ENCODE measurements at regions not wholly inside any gene's neighbourhood (a gene's known extent, or its start where the extent isn't known, plus 50 kb on each side); places are given as distances from the start of the nearest gene placed in this dataset.

DNA sequence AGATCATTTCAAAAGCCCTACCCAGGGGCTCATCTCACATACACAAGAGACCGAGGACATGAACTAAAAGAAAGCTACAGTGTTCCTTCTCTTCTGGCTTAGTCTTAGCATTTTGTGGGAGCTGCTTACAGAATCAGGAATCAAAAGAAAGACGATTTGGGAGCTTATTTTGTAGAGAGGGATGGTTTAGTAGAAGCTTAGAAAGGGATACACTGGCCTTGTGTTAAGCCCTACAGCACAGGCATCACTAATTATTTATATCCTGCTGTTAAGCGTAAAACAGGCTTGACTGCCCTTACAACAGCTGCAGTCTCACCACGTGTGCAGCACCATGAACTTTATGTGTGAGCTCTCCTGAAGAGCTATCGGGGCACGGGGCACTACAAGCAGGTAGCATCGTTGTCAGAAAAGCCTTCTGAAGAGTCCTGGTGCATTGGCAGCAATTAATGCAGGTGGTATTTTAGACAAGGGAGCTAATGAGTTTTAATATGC, 798.3 kb downstream of the NXPH1 start:
- Histone ChIP-seq H3K4me3 (ENCODE audit: low read length in 3 of 3) (no peak overlapping the region), H3K36me3 (ENCODE audit: control insufficient read depth in 3 of 3, insufficient read depth in 3 of 3, low read length in 3 of 3) (no peaks in the 10 kb centered on the region), H3K27me3 (ENCODE audit: control insufficient read depth in 3 of 3, insufficient read depth in 3 of 3, low read length in 3 of 3) (no peaks in the 10 kb centered on the region), H3K9ac (ENCODE audit: low read depth in 1 of 3, low read length in 3 of 3) (no peak overlapping the region), H3K4me1 (ENCODE audit: control insufficient read depth in 3 of 3, insufficient read depth in 3 of 3, low read length in 3 of 3) (no peaks in the 10 kb centered on the region), H3K27ac (ENCODE audit: low read depth, low read length) (no peak overlapping the region), H3K9me3 (ENCODE audit: control insufficient read depth in 3 of 3, low read length in 3 of 3) (no peaks in the 10 kb centered on the region)

GRCh38 chr7:9240001-9240400, 806.6 kb downstream of the NXPH1 start:
- Histone ChIP-seq H3K36me3 (ENCODE audit: control insufficient read depth in 3 of 3, insufficient read depth in 3 of 3, low read length in 3 of 3) (no peaks in the 10 kb centered on the region), H3K27me3 (ENCODE audit: control insufficient read depth in 3 of 3, insufficient read depth in 3 of 3, low read length in 3 of 3) (no peaks in the 10 kb centered on the region), H3K4me3 (ENCODE audit: low read length in 3 of 3) (no peak overlapping the region), H3K4me1 (ENCODE audit: control insufficient read depth in 3 of 3, insufficient read depth in 3 of 3, low read length in 3 of 3) (no peaks in the 10 kb centered on the region), H3K9ac (ENCODE audit: low read depth in 1 of 3, low read length in 3 of 3) (no peak overlapping the region), H3K9me3 (ENCODE audit: control insufficient read depth in 3 of 3, low read length in 3 of 3) (no peaks in the 10 kb centered on the region), H3K27ac (ENCODE audit: low read depth, low read length) (no peak overlapping the region)

- Histone ChIP-seq H3K9me3 (ENCODE audit: control insufficient read depth in 3 of 3, low read length in 3 of 3) (no peaks in the 10 kb centered on the region), H3K4me1 (ENCODE audit: control insufficient read depth in 3 of 3, insufficient read depth in 3 of 3, low read length in 3 of 3) (no peaks in the 10 kb centered on the region), H3K27ac (ENCODE audit: low read depth, low read length) (no peak overlapping the region), H3K36me3 (ENCODE audit: control insufficient read depth in 3 of 3, insufficient read depth in 3 of 3, low read length in 3 of 3) (no peaks in the 10 kb centered on the region), H3K9ac (ENCODE audit: low read depth in 1 of 3, low read length in 3 of 3) (no peak overlapping the region), H3K27me3 (ENCODE audit: control insufficient read depth in 3 of 3, insufficient read depth in 3 of 3, low read length in 3 of 3) (no peaks in the 10 kb centered on the region), H3K4me3 (ENCODE audit: low read length in 3 of 3) (no peak overlapping the region)
These were observed 808.4 kb downstream of the NXPH1 start for GRCh38 chr7:9241826-9242225.

DNA sequence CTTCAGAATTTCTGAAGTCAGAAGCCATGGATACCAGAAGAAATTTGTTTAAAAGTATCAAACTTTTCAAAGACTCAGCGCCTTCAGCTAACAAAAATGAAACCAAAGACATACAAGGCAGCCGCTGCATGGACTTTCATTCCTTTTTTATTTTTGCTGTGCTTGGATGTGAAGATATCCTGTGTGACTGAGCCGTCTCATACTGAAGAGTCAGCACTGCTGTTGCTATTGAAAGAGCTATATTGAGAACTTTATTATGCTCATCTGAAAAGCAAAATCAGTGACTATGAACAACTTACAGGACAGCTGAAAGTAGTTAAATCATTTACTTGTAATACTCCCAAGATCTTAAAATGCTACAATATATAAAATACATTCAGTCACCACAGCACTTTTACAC, 809.2 kb downstream of the NXPH1 start:
- Histone ChIP-seq H3K27me3 (ENCODE audit: control insufficient read depth in 3 of 3, insufficient read depth in 3 of 3, low read length in 3 of 3) (no peaks in the 10 kb centered on the region), H3K36me3 (ENCODE audit: control insufficient read depth in 3 of 3, insufficient read depth in 3 of 3, low read length in 3 of 3) (no peaks in the 10 kb centered on the region), H3K9ac (ENCODE audit: low read depth in 1 of 3, low read length in 3 of 3) (no peak overlapping the region), H3K9me3 (ENCODE audit: control insufficient read depth in 3 of 3, low read length in 3 of 3) (no peaks in the 10 kb centered on the region), H3K4me3 (ENCODE audit: low read length in 3 of 3) (no peak overlapping the region), H3K27ac (ENCODE audit: low read depth, low read length) (no peak overlapping the region), H3K4me1 (ENCODE audit: control insufficient read depth in 3 of 3, insufficient read depth in 3 of 3, low read length in 3 of 3) (no peaks in the 10 kb centered on the region)

- H3K27ac ChIP-seq (ENCODE audit: low read depth, low read length), result no peak overlapping the region
- no peak overlapping the region for H3K4me3 ChIP-seq (ENCODE audit: low read length in 3 of 3)
- peaks cover 0 to 2% (median 0%) of the 10 kb centered on the region in 3 donors for H3K9me3 ChIP-seq (ENCODE audit: control insufficient read depth in 3 of 3, low read length in 3 of 3)
- H3K27me3 ChIP-seq (ENCODE audit: control insufficient read depth in 3 of 3, insufficient read depth in 3 of 3, low read length in 3 of 3), result no peaks in the 10 kb centered on the region
- H3K9ac ChIP-seq (ENCODE audit: low read depth in 1 of 3, low read length in 3 of 3), result no peak overlapping the region
- no peaks in the 10 kb centered on the region for H3K36me3 ChIP-seq (ENCODE audit: control insufficient read depth in 3 of 3, insufficient read depth in 3 of 3, low read length in 3 of 3)
- H3K4me1 ChIP-seq (ENCODE audit: control insufficient read depth in 3 of 3, insufficient read depth in 3 of 3, low read length in 3 of 3), result no peaks in the 10 kb centered on the region
These were observed 817.5 kb downstream of the NXPH1 start for GRCh38 chr7:9250876-9251275.

DNA sequence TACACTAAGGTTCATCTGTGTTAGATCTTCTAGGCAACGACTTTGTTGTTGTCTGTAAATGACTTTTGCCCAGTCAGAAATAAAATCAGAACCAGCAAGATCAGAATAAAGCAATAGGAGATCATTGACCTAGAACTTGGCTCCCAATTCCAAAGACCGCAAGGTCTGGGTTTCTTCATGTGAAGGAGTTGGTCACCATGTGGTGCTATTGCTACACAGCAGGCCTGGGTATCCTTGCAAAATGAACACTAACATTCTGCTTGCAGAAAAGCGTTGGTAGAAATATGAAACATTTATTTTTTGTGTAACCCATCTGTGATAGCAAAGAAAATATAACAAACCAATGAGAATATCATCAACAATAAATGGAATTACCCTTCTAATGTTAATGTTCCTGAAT, 831.0 kb downstream of the NXPH1 start:
- no peaks in the 10 kb centered on the region for H3K27me3 ChIP-seq (ENCODE audit: control insufficient read depth in 3 of 3, insufficient read depth in 3 of 3, low read length in 3 of 3)
- peaks cover 0 to 1% (median 0%) of the 10 kb centered on the region in 3 donors for H3K9me3 ChIP-seq (ENCODE audit: control insufficient read depth in 3 of 3, low read length in 3 of 3)
- no peak overlapping the region for H3K4me3 ChIP-seq (ENCODE audit: low read length in 3 of 3)
- H3K9ac ChIP-seq (ENCODE audit: low read depth in 1 of 3, low read length in 3 of 3), result no peak overlapping the region
- H3K27ac ChIP-seq (ENCODE audit: low read depth, low read length), result no peak overlapping the region
- H3K36me3 ChIP-seq (ENCODE audit: control insufficient read depth in 3 of 3, insufficient read depth in 3 of 3, low read length in 3 of 3), result no peaks in the 10 kb centered on the region
- no peaks in the 10 kb centered on the region for H3K4me1 ChIP-seq (ENCODE audit: control insufficient read depth in 3 of 3, insufficient read depth in 3 of 3, low read length in 3 of 3)

DNA sequence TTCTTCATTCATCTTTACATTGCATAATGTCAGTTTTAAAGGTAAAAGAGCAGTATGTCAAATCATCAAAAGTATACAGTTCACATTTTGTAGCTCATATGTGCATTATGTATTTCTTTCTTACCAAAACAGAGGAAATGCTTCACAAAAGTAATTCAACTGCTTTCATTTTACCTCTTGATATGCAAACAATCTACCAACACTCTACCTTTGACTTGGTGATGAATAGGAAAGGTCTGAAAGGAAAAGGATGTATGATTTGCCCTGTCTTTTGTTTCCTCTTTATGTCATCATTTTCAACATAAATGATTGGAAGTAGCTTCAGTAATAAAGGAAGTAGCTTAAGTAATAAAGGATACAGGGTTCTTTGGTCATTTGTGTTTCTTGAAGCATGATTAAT, 846.7 kb downstream of the NXPH1 start:
- no peaks in the 10 kb centered on the region for H3K9me3 ChIP-seq (ENCODE audit: control insufficient read depth in 3 of 3, low read length in 3 of 3)
- no peak overlapping the region for H3K4me3 ChIP-seq (ENCODE audit: low read length in 3 of 3)
- no peaks in the 10 kb centered on the region for H3K27me3 ChIP-seq (ENCODE audit: control insufficient read depth in 3 of 3, insufficient read depth in 3 of 3, low read length in 3 of 3)
- H3K4me1 ChIP-seq (ENCODE audit: control insufficient read depth in 3 of 3, insufficient read depth in 3 of 3, low read length in 3 of 3), result no peaks in the 10 kb centered on the region
- H3K9ac ChIP-seq (ENCODE audit: low read depth in 1 of 3, low read length in 3 of 3), result no peak overlapping the region
- no peak overlapping the region for H3K27ac ChIP-seq (ENCODE audit: low read depth, low read length)
- H3K36me3 ChIP-seq (ENCODE audit: control insufficient read depth in 3 of 3, insufficient read depth in 3 of 3, low read length in 3 of 3), result no peaks in the 10 kb centered on the region

GRCh38 chr7:9283246-9283645, 849.8 kb downstream of the NXPH1 start:
- Histone ChIP-seq H3K27me3 (ENCODE audit: control insufficient read depth in 3 of 3, insufficient read depth in 3 of 3, low read length in 3 of 3) (no peaks in the 10 kb centered on the region), H3K4me3 (ENCODE audit: low read length in 3 of 3) (no peak overlapping the region), H3K36me3 (ENCODE audit: control insufficient read depth in 3 of 3, insufficient read depth in 3 of 3, low read length in 3 of 3) (no peaks in the 10 kb centered on the region), H3K27ac (ENCODE audit: low read depth, low read length) (no peak overlapping the region), H3K9ac (ENCODE audit: low read depth in 1 of 3, low read length in 3 of 3) (no peak overlapping the region), H3K4me1 (ENCODE audit: control insufficient read depth in 3 of 3, insufficient read depth in 3 of 3, low read length in 3 of 3) (no peaks in the 10 kb centered on the region), H3K9me3 (ENCODE audit: control insufficient read depth in 3 of 3, low read length in 3 of 3) (no peaks in the 10 kb centered on the region)

DNA sequence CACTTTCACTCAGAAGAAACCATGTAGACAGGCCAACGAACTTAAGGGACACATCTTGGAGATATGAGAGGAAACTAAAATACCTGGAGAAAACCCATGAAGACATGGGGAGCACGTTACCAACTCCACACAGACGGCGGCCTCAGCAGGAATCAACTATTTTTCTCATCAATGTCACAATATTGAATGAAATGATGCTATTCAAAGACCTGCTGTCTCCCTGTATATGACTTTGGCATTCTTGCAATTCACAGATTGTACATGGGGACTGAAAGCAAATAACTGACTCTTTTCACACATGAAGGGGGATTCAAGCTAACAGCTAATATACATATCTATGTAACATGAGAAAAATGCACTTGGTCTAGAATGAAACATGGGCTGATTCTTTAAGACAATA, 869.0 kb downstream of the NXPH1 start:
- H3K36me3 ChIP-seq (ENCODE audit: control insufficient read depth in 3 of 3, insufficient read depth in 3 of 3, low read length in 3 of 3), result no peaks in the 10 kb centered on the region

GRCh38 chr7:9307131-9307530, 873.7 kb downstream of the NXPH1 start:
- H3K4me3 ChIP-seq (ENCODE audit: low read length in 3 of 3), result no peak overlapping the region
- no peak overlapping the region for H3K27ac ChIP-seq (ENCODE audit: low read depth, low read length)
- no peaks in the 10 kb centered on the region for H3K36me3 ChIP-seq (ENCODE audit: control insufficient read depth in 3 of 3, insufficient read depth in 3 of 3, low read length in 3 of 3)
- no peak overlapping the region for H3K9ac ChIP-seq (ENCODE audit: low read depth in 1 of 3, low read length in 3 of 3)
- no peaks in the 10 kb centered on the region for H3K27me3 ChIP-seq (ENCODE audit: control insufficient read depth in 3 of 3, insufficient read depth in 3 of 3, low read length in 3 of 3)
- H3K4me1 ChIP-seq (ENCODE audit: control insufficient read depth in 3 of 3, insufficient read depth in 3 of 3, low read length in 3 of 3), result no peaks in the 10 kb centered on the region
- H3K9me3 ChIP-seq (ENCODE audit: control insufficient read depth in 3 of 3, low read length in 3 of 3), result no peaks in the 10 kb centered on the region

More for the DNA sequence above, 869.0 kb downstream of the NXPH1 start:
- H3K4me1 ChIP-seq (ENCODE audit: control insufficient read depth in 3 of 3, insufficient read depth in 3 of 3, low read length in 3 of 3), result no peaks in the 10 kb centered on the region
- no peaks in the 10 kb centered on the region for H3K9me3 ChIP-seq (ENCODE audit: control insufficient read depth in 3 of 3, low read length in 3 of 3)
- H3K27ac ChIP-seq (ENCODE audit: low read depth, low read length), result no peak overlapping the region
- H3K27me3 ChIP-seq (ENCODE audit: control insufficient read depth in 3 of 3, insufficient read depth in 3 of 3, low read length in 3 of 3), result no peaks in the 10 kb centered on the region
- no peak overlapping the region for H3K4me3 ChIP-seq (ENCODE audit: low read length in 3 of 3)
- no peak overlapping the region for H3K9ac ChIP-seq (ENCODE audit: low read depth in 1 of 3, low read length in 3 of 3)

GRCh38 chr7:9324513-9324912, 891.1 kb downstream of the NXPH1 start:
- no peak overlapping the region for H3K27ac ChIP-seq (ENCODE audit: low read depth, low read length)
- H3K9ac ChIP-seq (ENCODE audit: low read depth in 1 of 3, low read length in 3 of 3), result no peak overlapping the region
- H3K36me3 ChIP-seq (ENCODE audit: control insufficient read depth in 3 of 3, insufficient read depth in 3 of 3, low read length in 3 of 3), result no peaks in the 10 kb centered on the region
- H3K27me3 ChIP-seq (ENCODE audit: control insufficient read depth in 3 of 3, insufficient read depth in 3 of 3, low read length in 3 of 3), result no peaks in the 10 kb centered on the region
- no peaks in the 10 kb centered on the region for H3K4me1 ChIP-seq (ENCODE audit: control insufficient read depth in 3 of 3, insufficient read depth in 3 of 3, low read length in 3 of 3)
- H3K4me3 ChIP-seq (ENCODE audit: low read length in 3 of 3), result no peak overlapping the region
- no peaks in the 10 kb centered on the region for H3K9me3 ChIP-seq (ENCODE audit: control insufficient read depth in 3 of 3, low read length in 3 of 3)

All from skeletal muscle tissue (tissue), 3 donors.